ENCODE measurements at regions not wholly inside any gene's neighbourhood (a gene's known extent, or its start where the extent isn't known, plus 50 kb on each side); places are given as distances from the start of the nearest gene placed in this dataset.

DNA sequence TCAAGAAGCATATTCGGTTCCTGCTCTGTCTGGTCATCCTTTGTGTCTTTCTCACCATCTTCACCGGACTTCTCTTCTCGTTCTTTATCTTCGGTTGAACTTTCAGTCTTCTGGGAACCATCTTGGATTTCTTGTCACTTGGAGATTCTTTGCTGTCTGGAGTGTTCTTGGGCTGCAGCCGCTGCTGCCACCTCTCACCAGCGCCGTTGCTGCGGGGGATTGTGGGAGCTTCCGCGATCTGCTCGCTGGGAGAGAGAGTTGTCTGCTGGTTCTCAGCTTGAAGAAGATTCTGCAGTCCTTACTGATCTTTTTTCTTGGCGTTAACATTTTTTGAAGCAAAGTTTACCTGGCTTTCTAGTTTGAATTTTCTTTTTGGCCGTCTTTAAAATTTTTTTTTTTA, 1165.2 kb upstream of the PRMT6 start:
- Histone ChIP-seq H3K27me3 (replicated peaks in 1 of 7) (no peaks in the 10 kb centered on the region), H3K27ac (no peak overlapping the region), H3K9me3 (peaks cover 0 to 23% (median 8%) of the 10 kb centered on the region in 8 donors), H3K36me3 (no peaks in the 10 kb centered on the region), H3K4me1 (no peaks in the 10 kb centered on the region), H3K4me3 (no peak overlapping the region)
- TF ChIP-seq, protein P1, sequence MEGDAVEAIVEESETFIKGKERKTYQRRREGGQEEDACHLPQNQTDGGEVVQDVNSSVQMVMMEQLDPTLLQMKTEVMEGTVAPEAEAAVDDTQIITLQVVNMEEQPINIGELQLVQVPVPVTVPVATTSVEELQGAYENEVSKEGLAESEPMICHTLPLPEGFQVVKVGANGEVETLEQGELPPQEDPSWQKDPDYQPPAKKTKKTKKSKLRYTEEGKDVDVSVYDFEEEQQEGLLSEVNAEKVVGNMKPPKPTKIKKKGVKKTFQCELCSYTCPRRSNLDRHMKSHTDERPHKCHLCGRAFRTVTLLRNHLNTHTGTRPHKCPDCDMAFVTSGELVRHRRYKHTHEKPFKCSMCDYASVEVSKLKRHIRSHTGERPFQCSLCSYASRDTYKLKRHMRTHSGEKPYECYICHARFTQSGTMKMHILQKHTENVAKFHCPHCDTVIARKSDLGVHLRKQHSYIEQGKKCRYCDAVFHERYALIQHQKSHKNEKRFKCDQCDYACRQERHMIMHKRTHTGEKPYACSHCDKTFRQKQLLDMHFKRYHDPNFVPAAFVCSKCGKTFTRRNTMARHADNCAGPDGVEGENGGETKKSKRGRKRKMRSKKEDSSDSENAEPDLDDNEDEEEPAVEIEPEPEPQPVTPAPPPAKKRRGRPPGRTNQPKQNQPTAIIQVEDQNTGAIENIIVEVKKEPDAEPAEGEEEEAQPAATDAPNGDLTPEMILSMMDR (IDR thresholded peaks at IDR 0.05 in 8 of 11, conservative IDR thresholded peaks at IDR 0.05 in 3 of 11) = no peak
- TF ChIP-seq POLR2A (IDR thresholded peaks at IDR 0.05) (no peak), POLR2AphosphoS5 (IDR thresholded peaks at IDR 0.05) (no peak)
- 80 to 86% (median 82%) methylated on average over 13 of the region's 13 CpGs for WGBS, 5 donors
- no peak for DNase-seq
- intact Hi-C loops (cut with DNase I; ENCODE audit: low total_unique reads) = no loop called here

DNA sequence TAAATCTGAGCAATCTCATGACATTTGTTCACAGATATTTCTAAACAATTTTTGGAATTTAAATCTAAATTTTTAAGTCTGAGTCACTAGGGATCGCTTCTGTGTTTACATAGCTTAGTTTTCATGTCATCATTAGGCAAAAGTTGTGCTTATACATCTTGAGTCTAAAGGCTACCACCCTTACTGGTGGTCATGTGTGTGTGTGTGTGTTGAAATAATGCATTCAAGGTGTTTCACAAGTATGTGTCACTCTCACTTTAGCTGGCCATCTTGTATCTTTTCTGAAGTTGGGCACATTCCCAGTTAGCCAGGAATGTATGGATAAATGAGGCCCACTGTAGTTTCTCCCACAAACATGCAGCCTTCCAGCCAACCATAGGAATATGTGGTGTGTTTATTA, 1162.5 kb upstream of the PRMT6 start:
- TF ChIP-seq POLR2A (IDR thresholded peaks at IDR 0.05) (no peak), POLR2AphosphoS5 (IDR thresholded peaks at IDR 0.05) (no peak)
- TF ChIP-seq, protein P1 (IDR thresholded peaks at IDR 0.05 in 8 of 11, conservative IDR thresholded peaks at IDR 0.05 in 3 of 11) = no peak
- no peak overlapping the region for H3K27ac ChIP-seq
- WGBS, 5 donors = 56 to 77% (median 68%) methylated on average over 1 of the region's 1 CpG
- H3K36me3 ChIP-seq = no peaks in the 10 kb centered on the region
- no peaks in the 10 kb centered on the region for H3K27me3 ChIP-seq (replicated peaks in 1 of 7)
- H3K4me1 ChIP-seq = no peaks in the 10 kb centered on the region
- H3K4me3 ChIP-seq = no peak overlapping the region
- intact Hi-C loops (cut with DNase I; ENCODE audit: low total_unique reads) = no loop called here
- no peak for DNase-seq
- H3K9me3 ChIP-seq = peaks cover 0 to 35% (median 17%) of the 10 kb centered on the region in 8 donors

DNA sequence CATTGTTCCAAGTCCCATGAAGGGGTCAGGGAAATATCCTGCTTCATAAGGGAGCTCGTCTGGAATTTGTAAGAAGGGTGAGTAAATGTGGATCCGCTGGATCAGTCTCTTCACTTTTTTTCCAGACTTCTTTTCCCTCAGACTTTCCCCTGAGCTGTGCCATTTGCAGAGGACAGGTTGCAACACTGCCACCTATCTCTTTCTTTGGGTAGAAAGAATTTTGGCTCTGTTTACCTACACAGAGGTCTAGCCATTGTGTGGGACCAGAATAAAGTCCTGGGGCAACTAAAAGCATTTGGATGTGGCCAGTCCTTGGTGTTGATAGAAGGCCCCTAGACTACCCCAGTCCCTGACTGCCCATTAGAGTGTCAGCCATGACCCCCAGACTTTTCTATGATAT, 1146.7 kb upstream of the PRMT6 start:
- TF ChIP-seq POLR2A (IDR thresholded peaks at IDR 0.05) (no peak), POLR2AphosphoS5 (IDR thresholded peaks at IDR 0.05) (no peak)
- TF ChIP-seq, protein P1 (IDR thresholded peaks at IDR 0.05 in 8 of 11, conservative IDR thresholded peaks at IDR 0.05 in 3 of 11) = no peak
- intact Hi-C loops (cut with DNase I; ENCODE audit: low total_unique reads) = no loop called here
- Histone ChIP-seq H3K36me3 (no peaks in the 10 kb centered on the region), H3K4me3 (no peak overlapping the region), H3K27me3 (replicated peaks in 1 of 7) (no peaks in the 10 kb centered on the region), H3K4me1 (no peaks in the 10 kb centered on the region), H3K27ac (no peak overlapping the region), H3K9me3 (peaks cover 0 to 33% (median 5%) of the 10 kb centered on the region in 8 donors)
- WGBS, 5 donors = 51 to 90% (median 55%) methylated on average over 2 of the region's 2 CpGs
- DNase-seq = no peak

DNA sequence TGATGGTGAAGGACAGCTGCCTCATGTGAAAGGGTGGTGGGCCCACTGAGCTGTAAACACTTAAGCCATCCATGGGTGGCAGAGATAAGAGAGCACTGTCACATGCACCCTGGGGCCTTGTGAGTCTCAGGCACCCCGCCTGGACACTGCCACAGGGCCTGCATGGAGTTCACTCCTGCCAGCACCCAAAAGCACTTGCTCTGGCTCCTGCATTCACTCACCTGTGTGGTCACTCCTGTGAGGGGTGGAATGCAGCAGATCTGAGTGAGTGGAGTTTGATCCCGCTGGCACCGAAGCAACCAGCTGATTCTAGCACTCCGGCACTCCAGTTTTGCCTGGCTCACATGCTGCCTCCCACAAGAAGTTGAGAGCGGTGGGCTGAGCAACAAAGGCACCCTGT, 1142.1 kb upstream of the PRMT6 start:
- intact Hi-C loops (cut with DNase I; ENCODE audit: low total_unique reads) = no loop called here
- 78 to 96% (median 84%) methylated on average over 4 to 5 of the region's 5 CpGs for WGBS, 5 donors
- DNase-seq = no peak

More for the DNA sequence above, 1142.1 kb upstream of the PRMT6 start:
- no peak overlapping the region for H3K27ac ChIP-seq
- peaks cover 0 to 26% (median 2%) of the 10 kb centered on the region in 8 donors for H3K9me3 ChIP-seq
- H3K4me3 ChIP-seq = no peak overlapping the region
- no peaks in the 10 kb centered on the region for H3K36me3 ChIP-seq
- no peaks in the 10 kb centered on the region for H3K27me3 ChIP-seq (replicated peaks in 1 of 7)
- H3K4me1 ChIP-seq = no peaks in the 10 kb centered on the region
- TF ChIP-seq POLR2AphosphoS5 (IDR thresholded peaks at IDR 0.05) (no peak), POLR2A (IDR thresholded peaks at IDR 0.05) (no peak)
- TF ChIP-seq, protein P1 (IDR thresholded peaks at IDR 0.05 in 8 of 11, conservative IDR thresholded peaks at IDR 0.05 in 3 of 11) = no peak
